Activated CD8-positive, alpha-beta memory T cell treated with anti-CD3 and anti-CD28 coated beads for 48 hours (primary cell): ENCODE measurements at regions not wholly inside any gene's neighbourhood (a gene's known extent, or its start where the extent isn't known, plus 50 kb on each side); places are given as distances from the start of the nearest gene placed in this dataset.
"Not testable (repeated sequence)": the region's sequence is repeated elsewhere in the genome, so short reads cannot be mapped to it uniquely, and the experiment has no call there.

ENCODE experiments used
- DNase-seq, 3 experiments: peaks; one replicate each; pipeline ENCODE4 v3.0.0-alpha.2; 2020; ENCODE audit warnings: low read depth in 2 of 3, low spot score in 2 of 3

- DNase-seq = no peak
Observed at GRCh38 chr6:166809721-166810120, 146.6 kb downstream of the RNASET2 start.

DNA sequence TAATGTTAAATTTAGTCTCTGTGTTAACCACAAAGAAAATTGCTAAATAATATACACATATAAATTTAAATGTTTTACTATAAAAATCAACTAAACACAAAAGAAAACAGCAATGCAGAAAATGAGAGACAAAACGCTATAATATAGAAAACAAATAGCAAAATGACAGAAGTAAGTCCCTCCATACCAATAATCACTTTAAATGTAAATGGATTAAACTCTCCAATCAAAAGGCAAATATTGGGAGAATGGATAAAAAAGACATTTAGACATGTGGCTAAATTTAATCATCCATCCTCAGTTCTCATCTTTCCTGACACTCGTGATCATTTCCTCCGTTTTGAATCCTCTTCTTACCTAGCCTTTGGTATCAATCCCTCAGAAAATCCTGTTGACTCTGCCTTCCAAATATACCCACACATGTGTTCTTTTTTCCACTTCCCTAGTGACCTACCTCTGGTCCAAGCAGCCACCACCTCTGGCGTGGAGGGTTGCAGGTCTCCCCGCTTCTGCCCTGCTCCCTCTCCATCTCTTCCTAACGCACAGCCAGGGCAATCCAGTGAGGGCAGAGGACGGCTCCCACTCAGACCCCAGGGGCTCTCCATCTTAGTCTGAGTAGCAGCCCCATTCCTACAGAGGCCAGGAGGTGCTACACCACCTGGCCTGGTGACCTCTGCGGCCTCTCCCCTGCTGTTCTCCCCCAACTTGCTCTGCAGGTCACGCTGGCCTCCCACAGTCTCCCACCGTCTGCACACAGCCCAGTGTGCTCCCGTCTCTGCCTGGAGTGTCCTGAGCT lies 149.2 kb downstream of the RNASET2 start:
- DNase-seq = no peak

GRCh38 chr6:166806217-166806838 lies 150.0 kb downstream of the RNASET2 start:
- DNase-seq = no peak

GRCh38 chr6:166803471-166803870 lies 152.9 kb downstream of the RNASET2 start:
- DNase-seq = no peak

- DNase-seq = no peak
Observed at GRCh38 chr6:166802401-166802800, 153.9 kb downstream of the RNASET2 start.

DNA sequence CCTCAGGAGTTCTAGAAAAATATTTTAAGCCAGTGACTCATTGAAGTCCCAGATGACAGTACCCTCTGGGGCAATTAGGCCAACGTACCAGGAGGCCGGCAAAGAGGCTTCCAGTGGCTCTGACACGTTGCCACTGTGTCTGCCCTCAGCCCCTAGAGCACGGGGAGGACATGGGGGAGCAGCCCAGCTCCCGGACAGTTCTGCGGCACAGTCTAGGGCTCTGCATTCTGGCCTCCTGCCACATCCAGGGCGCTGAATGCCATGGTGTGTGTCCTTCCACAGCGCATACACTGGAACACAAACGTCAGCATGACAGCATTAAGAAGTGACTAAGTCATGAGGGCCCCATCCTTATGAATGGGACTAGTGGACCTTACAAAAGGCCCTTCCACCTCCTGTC lies 156.2 kb downstream of the RNASET2 start:
- DNase-seq = no peak

GRCh38 chr6:166798652-166799051 lies 157.7 kb downstream of the RNASET2 start:
- DNase-seq = no peak

DNA sequence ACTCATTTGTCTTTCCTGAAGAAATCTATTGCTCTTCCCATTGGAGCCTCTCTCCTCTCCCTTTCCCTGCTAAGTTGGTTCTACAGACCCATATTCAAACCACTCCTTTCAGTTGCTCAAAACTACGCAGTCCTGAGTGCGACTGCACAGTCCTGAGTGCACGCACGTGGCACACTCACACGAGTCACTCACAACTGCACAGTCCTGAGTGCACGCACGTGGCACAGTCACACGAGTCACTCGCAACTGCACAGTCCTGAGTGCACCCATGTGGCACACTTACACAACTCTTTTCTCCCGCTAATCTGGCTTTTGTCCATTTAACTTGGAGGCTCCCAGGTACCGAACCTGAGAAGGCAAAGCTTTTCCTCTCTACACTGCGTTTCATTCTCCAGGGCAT lies 159.7 kb downstream of the RNASET2 start:
- no peak for DNase-seq

GRCh38 chr6:166795879-166796278 lies 160.5 kb downstream of the RNASET2 start:
- no peak for DNase-seq

DNA sequence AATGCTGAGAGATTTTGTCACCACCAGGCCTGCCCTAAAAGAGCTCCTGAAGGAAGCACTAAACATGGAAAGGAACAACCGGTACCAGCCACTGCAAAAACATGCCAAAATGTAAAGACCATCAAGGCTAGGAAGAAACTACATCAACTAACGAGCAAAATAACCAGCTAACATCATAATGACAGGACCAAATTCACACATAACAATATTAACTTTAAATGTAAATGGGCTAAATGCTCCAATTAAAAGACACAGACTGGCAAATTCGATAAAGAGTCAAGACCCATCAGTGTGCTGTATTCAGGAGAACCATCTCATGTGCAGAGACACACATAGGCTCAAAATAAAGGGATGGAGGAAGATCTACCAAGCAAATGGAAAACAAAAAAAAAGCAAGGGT lies 163.8 kb upstream of the RPS6KA2 start:
- not testable (repeated sequence) for DNase-seq

- not testable (repeated sequence) for DNase-seq
Observed at GRCh38 chr6:166788846-166789529, 161.9 kb upstream of the RPS6KA2 start.

DNA sequence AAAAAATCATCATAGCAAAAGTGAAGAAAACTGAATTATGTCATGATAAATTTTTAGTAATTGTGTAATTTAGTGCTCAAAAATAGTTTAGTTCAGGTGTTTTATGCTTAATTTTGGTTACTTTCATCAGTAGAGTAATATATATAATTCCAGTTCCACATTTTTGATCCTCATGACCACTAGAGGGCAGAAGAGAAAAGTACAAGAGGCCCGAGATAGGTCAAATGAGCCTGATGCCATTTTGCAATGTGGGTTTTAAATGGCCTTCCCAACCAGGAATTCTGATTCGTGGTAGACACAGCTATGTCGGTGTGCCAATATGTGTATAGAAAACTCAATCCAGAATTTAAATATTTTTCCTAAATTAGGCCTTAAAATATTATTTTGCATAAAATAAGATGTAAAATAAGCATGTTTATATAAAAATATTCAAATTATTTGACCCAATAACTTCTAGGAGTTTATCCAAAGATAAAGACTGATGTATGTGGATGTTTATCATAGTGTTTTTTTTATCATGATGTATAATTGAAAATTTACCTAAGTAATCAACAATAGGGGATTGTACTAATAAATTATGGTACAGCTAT lies 159.7 kb upstream of the RPS6KA2 start:
- no peak for DNase-seq

GRCh38 chr6:166785131-166785530 lies 158.1 kb upstream of the RPS6KA2 start:
- no peak for DNase-seq

- no peak for DNase-seq
Observed at GRCh38 chr6:166784691-166785090, 157.6 kb upstream of the RPS6KA2 start.

DNA sequence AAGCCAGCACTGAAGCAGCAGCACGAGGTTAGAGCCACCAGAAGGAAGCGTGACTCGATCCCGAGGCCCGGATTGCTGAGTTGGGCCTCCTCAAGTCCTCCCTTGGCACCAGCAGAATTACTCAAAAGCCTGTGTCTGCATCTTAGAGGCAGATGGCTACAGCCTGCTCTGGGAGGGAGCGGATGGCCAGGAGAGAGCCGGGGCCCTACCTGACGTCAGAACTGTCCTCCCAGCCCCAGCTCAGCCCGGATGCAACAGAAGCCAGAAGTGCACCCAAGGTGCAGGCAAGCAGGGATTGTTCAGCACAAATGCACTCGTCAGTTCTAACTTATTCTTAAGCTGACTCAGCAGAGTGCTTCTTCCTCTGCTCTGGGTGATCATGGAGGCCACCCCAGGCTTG lies 155.5 kb upstream of the RPS6KA2 start:
- no peak for DNase-seq

GRCh38 chr6:166781331-166781730 lies 154.3 kb upstream of the RPS6KA2 start:
- DNase-seq = no peak

DNA sequence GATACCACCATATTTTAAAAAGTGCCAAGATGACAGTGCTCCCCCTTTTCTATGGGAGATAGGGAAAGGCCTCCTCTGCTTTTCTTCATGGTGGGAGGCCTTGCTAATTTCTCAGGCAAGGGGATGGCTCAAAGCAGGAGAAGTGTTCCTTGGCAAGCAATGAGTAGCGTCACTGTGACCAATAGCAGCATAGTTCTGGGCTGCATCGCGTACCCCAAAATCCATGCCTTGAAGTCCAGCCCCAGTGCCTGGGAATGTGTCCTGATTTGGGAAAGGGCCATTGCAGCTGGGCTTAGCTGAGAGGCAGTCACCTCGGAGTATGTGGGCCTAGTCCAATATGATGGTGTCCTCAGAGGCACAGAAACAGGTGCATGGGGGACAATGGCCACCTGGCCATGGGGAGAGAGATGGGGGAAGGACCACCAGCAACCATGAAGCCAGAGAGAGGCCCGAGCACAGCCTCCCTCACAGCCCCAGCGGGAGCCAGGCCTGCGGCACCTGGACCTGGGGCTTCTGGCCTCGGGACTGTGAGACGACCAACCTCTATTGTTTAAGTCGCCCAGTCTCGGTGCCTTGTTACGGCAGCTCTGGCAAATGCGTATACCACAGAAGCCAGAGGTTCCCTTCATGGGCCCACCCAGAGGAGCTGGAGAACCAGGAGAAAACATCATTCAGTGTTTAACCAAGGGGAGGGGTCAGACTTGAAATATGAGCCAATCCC lies 153.1 kb upstream of the RPS6KA2 start:
- DNase-seq = no peak

GRCh38 chr6:166779381-166779780 lies 152.3 kb upstream of the RPS6KA2 start:
- DNase-seq = no peak

DNA sequence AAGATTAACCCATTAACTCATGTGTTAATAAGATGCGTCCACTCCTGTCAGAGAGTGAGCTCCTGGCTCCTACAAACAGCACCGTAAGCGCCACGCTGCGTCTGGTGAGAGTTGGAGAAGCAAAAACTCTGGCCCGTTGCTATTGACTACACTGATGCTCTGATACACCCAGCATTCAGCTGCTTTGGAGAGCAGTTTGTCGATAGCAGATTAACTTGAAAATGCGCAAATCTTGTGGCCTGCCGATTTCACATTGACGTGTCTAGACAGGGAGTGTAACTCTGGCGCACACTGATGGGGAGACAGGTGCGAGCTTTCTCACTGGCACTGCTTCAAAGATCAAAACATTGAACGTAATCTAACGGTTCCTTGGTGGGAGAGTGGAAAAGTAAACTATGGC lies 151.7 kb upstream of the RPS6KA2 start:
- DNase-seq = no peak

- DNase-seq = no peak
Observed at GRCh38 chr6:166778046-166778445, 151.0 kb upstream of the RPS6KA2 start.

- DNase-seq = no peak
Observed at GRCh38 chr6:166777096-166777630, 150.1 kb upstream of the RPS6KA2 start.
